ENCODE measurements at regions not wholly inside any gene's neighbourhood (a gene's known extent, or its start where the extent isn't known, plus 50 kb on each side); places are given as distances from the start of the nearest gene placed in this dataset.

DNA sequence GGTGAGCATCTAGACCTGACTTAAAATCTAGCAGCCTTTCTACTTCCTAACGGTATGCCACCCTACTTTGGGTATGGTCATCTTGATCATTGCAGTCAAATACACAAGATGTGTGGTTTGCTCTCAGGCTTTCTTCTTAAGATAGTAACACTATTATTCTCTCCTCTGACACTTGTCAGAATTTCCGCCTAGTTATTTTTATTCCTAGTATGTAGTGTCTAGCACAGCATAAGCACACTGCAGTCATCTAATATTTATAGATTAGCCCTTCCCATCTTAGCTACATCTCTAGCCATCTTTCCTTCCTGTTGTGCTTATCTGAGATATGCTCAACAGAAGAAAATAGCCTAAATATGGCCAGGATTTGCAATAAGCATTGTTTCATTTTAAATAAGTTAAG is 180.1 kb downstream of the C12orf50 start:
- no peak overlapping the region for H3K9ac ChIP-seq (ENCODE audit: low read length)
- no peak overlapping the region for H3K27ac Mint-ChIP-seq (ENCODE audit: unreplicated experiment)
- no peak for FAIRE-seq
- no peaks in the 10 kb centered on the region for H3K4me1 Mint-ChIP-seq (ENCODE audit: low read depth, unreplicated experiment)
- H3K36me3 Mint-ChIP-seq (ENCODE audit: low read depth, unreplicated experiment) = no peaks in the 10 kb centered on the region
- H3K27me3 Mint-ChIP-seq (ENCODE audit: low read depth, unreplicated experiment) = no peaks in the 10 kb centered on the region
- H2AFZ ChIP-seq (ENCODE audit: low read depth, low read length) = no peak overlapping the region
- no peak overlapping the region for H3K27ac ChIP-seq (ENCODE audit: low read depth, low read length)
- H3K4me3 Mint-ChIP-seq (ENCODE audit: unreplicated experiment) = no peak overlapping the region
- no peaks in the 10 kb centered on the region for H3K9me3 ChIP-seq (ENCODE audit: insufficient read depth, low read depth, low read length)
- H4K20me1 ChIP-seq (ENCODE audit: insufficient read depth, low read length) = no peaks in the 10 kb centered on the region
- H3K4me2 ChIP-seq (ENCODE audit: low read length) = no peak overlapping the region
- H3K4me1 ChIP-seq (ENCODE audit: insufficient read depth, low read length) = no peaks in the 10 kb centered on the region
- no peaks in the 10 kb centered on the region for H3K27me3 ChIP-seq (ENCODE audit: insufficient read depth, low read length)
- H3K4me3 ChIP-seq (ENCODE audit: insufficient read depth, low read depth, low read length) = no peak overlapping the region
- TF ChIP-seq EZH2 (IDR thresholded peaks at IDR 0.05; ENCODE audit: insufficient read depth, low read length) = no peak
- no peak for TF ChIP-seq CTCF (IDR thresholded peaks at IDR 0.05; ENCODE audit: insufficient read depth, low read depth, low read length)
- no peak for DNase-seq (ENCODE audit: low read depth)
- H3K9me3 Mint-ChIP-seq (ENCODE audit: unreplicated experiment) = no peaks in the 10 kb centered on the region
- no peaks in the 10 kb centered on the region for H3K36me3 ChIP-seq (ENCODE audit: insufficient read depth, low read length)
- H3K79me2 ChIP-seq (ENCODE audit: insufficient read depth, low read length) = no peaks in the 10 kb centered on the region

DNA sequence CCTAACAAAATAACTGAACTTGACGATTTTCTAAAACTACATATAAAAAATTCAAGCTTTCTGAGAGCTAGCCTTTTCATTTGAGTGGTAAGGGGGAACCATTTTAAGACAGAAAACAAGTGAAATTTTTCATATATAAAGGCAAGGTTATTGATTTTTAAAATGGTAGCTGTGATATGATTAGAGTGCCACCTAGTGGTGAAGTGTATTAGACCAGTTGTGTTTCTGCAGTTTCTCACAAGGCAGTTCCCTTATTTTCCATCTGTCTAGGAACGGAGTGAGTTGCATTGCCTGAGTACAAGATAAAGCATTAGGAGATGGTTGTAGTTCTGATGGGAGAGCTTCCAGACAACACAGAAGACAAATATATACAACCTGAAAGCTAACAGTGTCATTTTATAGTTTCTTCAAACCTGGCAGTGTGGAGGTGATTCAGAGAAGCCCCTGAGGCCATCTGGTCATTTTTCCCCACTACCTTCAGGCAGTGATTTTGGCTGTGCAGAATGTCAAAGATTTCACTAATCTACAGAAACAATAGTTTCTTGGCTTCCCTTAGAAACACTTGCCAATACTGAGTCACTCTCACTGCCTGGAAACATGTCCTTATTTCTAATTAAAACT is 180.8 kb downstream of the C12orf50 start:
- H3K9ac ChIP-seq (ENCODE audit: low read length) = no peak overlapping the region
- no peaks in the 10 kb centered on the region for H3K36me3 ChIP-seq (ENCODE audit: insufficient read depth, low read length)
- no peaks in the 10 kb centered on the region for H3K4me1 Mint-ChIP-seq (ENCODE audit: low read depth, unreplicated experiment)
- H3K9me3 Mint-ChIP-seq (ENCODE audit: unreplicated experiment) = no peaks in the 10 kb centered on the region
- H4K20me1 ChIP-seq (ENCODE audit: insufficient read depth, low read length) = no peaks in the 10 kb centered on the region
- FAIRE-seq (peak; percentile 66), DNase-seq (ENCODE audit: low read depth) (peak; percentile 51)
- no peaks in the 10 kb centered on the region for H3K36me3 Mint-ChIP-seq (ENCODE audit: low read depth, unreplicated experiment)
- H3K4me3 ChIP-seq (ENCODE audit: insufficient read depth, low read depth, low read length) = no peak overlapping the region
- TF ChIP-seq EZH2 (IDR thresholded peaks at IDR 0.05; ENCODE audit: insufficient read depth, low read length) (no peak), CTCF (IDR thresholded peaks at IDR 0.05; ENCODE audit: insufficient read depth, low read depth, low read length) (peak; percentile 90)
- H3K4me3 Mint-ChIP-seq (ENCODE audit: unreplicated experiment) = no peak overlapping the region
- no peak overlapping the region for H3K4me2 ChIP-seq (ENCODE audit: low read length)
- no peak overlapping the region for H3K27ac Mint-ChIP-seq (ENCODE audit: unreplicated experiment)
- H3K27me3 Mint-ChIP-seq (ENCODE audit: low read depth, unreplicated experiment) = no peaks in the 10 kb centered on the region
- H3K9me3 ChIP-seq (ENCODE audit: insufficient read depth, low read depth, low read length) = no peaks in the 10 kb centered on the region
- no peaks in the 10 kb centered on the region for H3K4me1 ChIP-seq (ENCODE audit: insufficient read depth, low read length)
- no peak overlapping the region for H2AFZ ChIP-seq (ENCODE audit: low read depth, low read length)
- no peak overlapping the region for H3K27ac ChIP-seq (ENCODE audit: low read depth, low read length)
- no peaks in the 10 kb centered on the region for H3K79me2 ChIP-seq (ENCODE audit: insufficient read depth, low read length)
- H3K27me3 ChIP-seq (ENCODE audit: insufficient read depth, low read length) = no peaks in the 10 kb centered on the region

GRCh38 chr12:87847147-87847546 is 182.1 kb downstream of the C12orf50 start:
- H3K9me3 Mint-ChIP-seq (ENCODE audit: unreplicated experiment) = no peaks in the 10 kb centered on the region
- H3K27me3 Mint-ChIP-seq (ENCODE audit: low read depth, unreplicated experiment) = no peaks in the 10 kb centered on the region
- Histone ChIP-seq H3K27me3 (ENCODE audit: insufficient read depth, low read length) (no peaks in the 10 kb centered on the region), H3K9me3 (ENCODE audit: insufficient read depth, low read depth, low read length) (no peaks in the 10 kb centered on the region), H3K9ac (ENCODE audit: low read length) (no peak overlapping the region), H3K27ac (ENCODE audit: low read depth, low read length) (no peak overlapping the region), H4K20me1 (ENCODE audit: insufficient read depth, low read length) (no peaks in the 10 kb centered on the region), H3K4me3 (ENCODE audit: insufficient read depth, low read depth, low read length) (no peak overlapping the region), H3K36me3 (ENCODE audit: insufficient read depth, low read length) (no peaks in the 10 kb centered on the region), H3K4me1 (ENCODE audit: insufficient read depth, low read length) (no peaks in the 10 kb centered on the region), H3K79me2 (ENCODE audit: insufficient read depth, low read length) (no peaks in the 10 kb centered on the region), H3K4me2 (ENCODE audit: low read length) (no peak overlapping the region), H2AFZ (ENCODE audit: low read depth, low read length) (no peak overlapping the region)
- no peak for TF ChIP-seq CTCF (IDR thresholded peaks at IDR 0.05; ENCODE audit: insufficient read depth, low read depth, low read length)
- no peak for TF ChIP-seq EZH2 (IDR thresholded peaks at IDR 0.05; ENCODE audit: insufficient read depth, low read length)
- FAIRE-seq = no peak
- no peaks in the 10 kb centered on the region for H3K4me1 Mint-ChIP-seq (ENCODE audit: low read depth, unreplicated experiment)
- DNase-seq (ENCODE audit: low read depth) = no peak
- H3K4me3 Mint-ChIP-seq (ENCODE audit: unreplicated experiment) = no peak overlapping the region
- no peak overlapping the region for H3K27ac Mint-ChIP-seq (ENCODE audit: unreplicated experiment)
- H3K36me3 Mint-ChIP-seq (ENCODE audit: low read depth, unreplicated experiment) = no peaks in the 10 kb centered on the region

Measured in astrocyte (in vitro differentiated cells and primary cell).